BE2C (cell line): ENCODE measurements at regions not wholly inside any gene's neighbourhood (a gene's known extent, or its start where the extent isn't known, plus 50 kb on each side); places are given as distances from the start of the nearest gene placed in this dataset.

ENCODE experiments used
- DNase-seq: peaks from one replicate; pipeline ENCODE4 v3.0.0-alpha.2; 2020
- H3K27me3 ChIP-seq: fragments of 250-450 bp; sonication (Bioruptor Pico); 2 replicates; pipeline ENCODE4 v1.5.1; 2020; ENCODE audit warnings: mild to moderate bottlenecking
- H3K36me3 ChIP-seq: fragments of 250-450 bp; sonication (Bioruptor Pico); 2 replicates; pipeline ENCODE4 v1.5.1; 2020; ENCODE audit warnings: mild to moderate bottlenecking
- H3K4me1 ChIP-seq: fragments of 250-450 bp; sonication (Bioruptor Pico); 2 replicates; pipeline ENCODE4 v1.5.1; 2020
- H3K4me3 ChIP-seq: 2 replicates; pipeline ENCODE4 v1.5.1; 2011; ENCODE audit warnings: low read depth, low read length
- H3K9me3 ChIP-seq: fragments of 250-450 bp; sonication (Bioruptor Pico); 2 replicates; pipeline ENCODE4 v1.5.1; 2020
- TF ChIP-seq, protein P1 (sequence below): IDR thresholded peaks from 2 replicates; pipeline ENCODE4 v1.5.1; 2012; ENCODE audit warnings: mild to moderate bottlenecking, low read depth, low read length

GRCh38 chr15:86028961-86029360, 50.7 kb upstream of the AGBL1 start:
- Histone ChIP-seq H3K27me3 (no peaks in the 10 kb centered on the region; the same call in 1 of the 2 replicates), H3K4me1 (no peaks in the 10 kb centered on the region), H3K4me3 (no peak overlapping the region), H3K36me3 (no peaks in the 10 kb centered on the region), H3K9me3 (no peaks in the 10 kb centered on the region; the same call in 1 of the 2 replicates)
- TF ChIP-seq, protein P1, sequence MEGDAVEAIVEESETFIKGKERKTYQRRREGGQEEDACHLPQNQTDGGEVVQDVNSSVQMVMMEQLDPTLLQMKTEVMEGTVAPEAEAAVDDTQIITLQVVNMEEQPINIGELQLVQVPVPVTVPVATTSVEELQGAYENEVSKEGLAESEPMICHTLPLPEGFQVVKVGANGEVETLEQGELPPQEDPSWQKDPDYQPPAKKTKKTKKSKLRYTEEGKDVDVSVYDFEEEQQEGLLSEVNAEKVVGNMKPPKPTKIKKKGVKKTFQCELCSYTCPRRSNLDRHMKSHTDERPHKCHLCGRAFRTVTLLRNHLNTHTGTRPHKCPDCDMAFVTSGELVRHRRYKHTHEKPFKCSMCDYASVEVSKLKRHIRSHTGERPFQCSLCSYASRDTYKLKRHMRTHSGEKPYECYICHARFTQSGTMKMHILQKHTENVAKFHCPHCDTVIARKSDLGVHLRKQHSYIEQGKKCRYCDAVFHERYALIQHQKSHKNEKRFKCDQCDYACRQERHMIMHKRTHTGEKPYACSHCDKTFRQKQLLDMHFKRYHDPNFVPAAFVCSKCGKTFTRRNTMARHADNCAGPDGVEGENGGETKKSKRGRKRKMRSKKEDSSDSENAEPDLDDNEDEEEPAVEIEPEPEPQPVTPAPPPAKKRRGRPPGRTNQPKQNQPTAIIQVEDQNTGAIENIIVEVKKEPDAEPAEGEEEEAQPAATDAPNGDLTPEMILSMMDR, result no peak
- DNase-seq, result no peak
